ENCODE measurements at regions not wholly inside any gene's neighbourhood (a gene's known extent, or its start where the extent isn't known, plus 50 kb on each side); places are given as distances from the start of the nearest gene placed in this dataset.
"Not testable (repeated sequence)": the region's sequence is repeated elsewhere in the genome, so short reads cannot be mapped to it uniquely, and the experiment has no call there.

DNA sequence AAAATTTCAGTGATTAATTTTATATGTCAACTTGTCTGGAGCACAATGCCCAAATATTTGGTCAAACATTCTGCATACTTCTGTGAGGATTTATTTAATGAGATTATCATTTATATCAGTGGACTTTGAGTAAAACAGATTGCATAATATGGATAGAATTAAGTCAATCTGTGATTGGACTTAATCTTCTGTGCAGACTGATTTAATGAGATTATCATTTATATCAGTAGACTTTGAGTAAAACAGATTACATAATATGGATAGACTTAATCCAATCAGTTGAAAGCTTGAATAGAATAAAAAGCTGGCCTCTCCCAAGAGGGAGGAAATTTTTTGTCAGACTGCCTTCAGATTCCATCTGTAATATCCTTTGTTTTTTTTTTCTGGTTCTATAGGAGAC, 1413.2 kb downstream of the LRFN5 start:
- DNase-seq, result no peak

DNA sequence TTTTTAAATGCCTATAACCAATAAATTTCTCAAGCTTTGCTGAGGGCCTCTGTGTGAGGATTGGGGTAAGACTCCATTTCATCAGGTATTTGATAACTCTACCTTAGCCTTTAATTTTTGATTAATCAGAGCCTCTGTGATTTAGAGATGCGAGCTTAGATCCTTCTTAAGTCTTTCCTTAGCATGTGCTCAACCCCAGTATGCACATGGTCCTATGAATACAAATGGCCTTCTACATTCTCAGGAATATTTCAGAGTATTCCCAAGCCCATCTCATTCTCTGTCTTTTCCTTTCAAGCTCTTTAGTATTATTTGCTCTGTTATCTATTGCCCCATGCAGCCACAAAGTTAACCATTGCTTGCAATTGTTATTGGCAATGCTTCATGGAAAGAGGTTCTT, 1407.7 kb downstream of the LRFN5 start:
- no peak for DNase-seq

DNA sequence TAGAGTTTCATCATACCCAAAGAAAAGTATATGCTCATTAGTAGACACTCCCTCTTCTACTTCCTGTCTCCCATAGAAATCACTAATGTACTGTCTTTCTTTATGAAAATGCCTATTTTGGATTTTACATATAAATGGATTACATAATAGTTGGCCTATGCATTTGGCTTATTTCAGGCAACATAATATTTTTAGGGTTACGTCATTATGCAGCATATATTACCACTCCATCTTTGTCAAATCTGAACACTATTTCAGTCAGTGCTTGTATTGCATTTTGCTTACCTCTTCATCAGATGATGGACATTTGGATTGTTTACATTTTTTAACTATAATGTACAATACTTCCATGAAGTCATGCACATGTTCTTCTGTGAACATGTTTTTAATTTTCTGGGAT, 1406.1 kb downstream of the LRFN5 start:
- no peak for DNase-seq

DNA sequence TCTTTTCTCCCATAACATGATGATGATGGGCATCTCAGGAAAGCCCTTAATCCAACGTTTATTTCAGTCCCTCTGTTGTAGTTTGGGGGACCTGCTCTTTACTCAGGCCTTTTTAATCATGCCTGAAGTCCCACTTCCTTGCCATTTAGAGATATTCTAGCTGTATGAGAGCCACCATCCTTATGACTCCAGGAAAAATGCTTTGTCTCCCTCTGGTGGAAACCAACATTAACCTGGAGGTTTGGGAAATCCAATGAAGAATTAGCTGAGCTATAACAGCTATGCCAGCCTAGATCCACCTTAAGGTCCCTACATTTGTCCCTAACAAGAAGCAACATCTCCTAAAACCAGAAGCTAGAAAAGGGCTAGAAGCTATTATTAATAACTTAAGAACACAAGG, 1399.1 kb downstream of the LRFN5 start:
- no peak for DNase-seq

DNA sequence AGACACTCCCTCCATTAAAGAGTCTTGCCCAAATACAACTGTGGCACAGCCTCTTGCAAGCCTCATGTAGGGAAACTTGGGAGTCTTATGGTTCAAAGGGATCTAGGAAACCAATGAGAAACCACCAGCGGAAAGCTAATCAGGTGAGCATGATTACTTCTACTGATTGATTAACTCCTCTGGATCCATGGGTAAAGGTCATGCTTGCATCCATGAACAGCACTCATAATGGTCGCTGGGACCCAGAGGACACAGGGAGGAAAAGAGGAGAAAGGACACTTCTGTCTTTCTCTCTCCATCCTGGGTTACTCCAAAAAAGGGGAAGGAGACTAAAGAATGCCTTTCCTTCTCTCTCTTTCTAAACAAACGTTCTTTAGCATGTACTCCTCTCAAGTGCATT, 1397.2 kb downstream of the LRFN5 start:
- no peak for DNase-seq

DNA sequence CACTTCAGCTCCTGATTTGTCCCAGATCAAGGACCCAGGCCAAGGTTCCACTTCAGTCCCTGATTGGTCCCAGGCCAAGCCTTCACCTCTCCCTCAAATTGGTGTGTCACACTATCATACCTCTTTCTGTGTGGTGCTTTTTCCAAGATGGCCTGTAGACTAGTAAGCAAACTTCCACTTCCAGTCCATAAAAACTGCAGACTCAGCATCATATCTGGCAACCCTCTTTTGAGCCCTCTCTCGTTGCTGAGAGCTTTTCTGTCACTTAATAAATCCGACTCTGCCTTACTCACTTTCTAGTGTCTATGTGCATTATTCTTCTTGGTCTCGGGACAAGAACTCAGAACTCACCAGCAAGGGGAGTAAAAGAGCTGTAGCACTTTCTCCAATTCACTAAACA, 1395.1 kb downstream of the LRFN5 start:
- DNase-seq, result no peak

DNA sequence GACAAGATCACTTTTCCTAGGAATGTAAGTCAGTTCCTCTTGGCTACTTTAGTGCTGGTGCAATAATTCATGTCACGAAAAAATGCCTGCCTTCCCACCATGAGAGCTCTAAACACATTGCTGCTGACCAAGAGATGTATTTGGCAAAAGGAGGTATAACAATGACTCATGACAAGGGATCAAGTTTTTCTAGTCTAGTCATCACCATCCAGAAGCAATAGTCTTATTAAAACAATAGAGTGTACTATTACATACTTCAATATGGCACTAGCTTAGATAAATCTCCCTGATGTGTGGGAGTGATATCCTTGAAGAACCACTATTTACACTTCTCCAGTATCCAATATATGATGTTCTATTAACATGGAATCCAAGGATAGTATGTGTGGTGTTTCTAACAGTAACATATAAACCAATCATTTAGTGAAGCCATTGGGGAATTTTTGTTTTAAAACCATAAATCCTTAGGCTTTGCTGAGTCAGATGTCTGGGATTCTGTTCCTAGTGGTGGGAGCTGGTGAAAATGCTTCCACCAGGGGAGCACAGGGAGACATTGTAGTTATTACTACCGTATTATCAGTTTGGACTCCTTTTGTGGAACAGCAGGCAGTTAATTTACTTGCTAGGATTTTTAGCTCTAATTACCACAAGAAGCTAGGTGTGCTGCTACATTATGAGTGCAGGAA, 1387.5 kb downstream of the LRFN5 start:
- no peak for DNase-seq

DNA sequence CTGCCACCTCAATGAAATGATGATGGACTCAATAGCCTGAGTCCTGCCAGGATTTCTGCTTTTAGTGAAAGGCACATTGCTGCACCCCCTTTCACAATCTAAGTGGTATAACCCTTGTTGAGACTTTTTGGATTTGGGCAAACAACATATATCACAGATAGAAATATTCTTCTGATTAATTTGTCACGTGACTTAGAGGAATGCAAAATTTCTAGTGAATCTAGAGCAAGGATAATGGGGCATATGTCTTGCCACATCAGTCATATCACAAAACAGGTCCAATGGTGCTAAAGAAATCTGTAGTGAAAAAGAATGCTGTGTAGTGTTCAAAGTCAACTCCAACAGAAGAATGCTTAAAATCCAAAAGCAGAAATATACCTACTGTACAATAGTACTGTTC, 1386.3 kb downstream of the LRFN5 start:
- DNase-seq, result no peak

DNA sequence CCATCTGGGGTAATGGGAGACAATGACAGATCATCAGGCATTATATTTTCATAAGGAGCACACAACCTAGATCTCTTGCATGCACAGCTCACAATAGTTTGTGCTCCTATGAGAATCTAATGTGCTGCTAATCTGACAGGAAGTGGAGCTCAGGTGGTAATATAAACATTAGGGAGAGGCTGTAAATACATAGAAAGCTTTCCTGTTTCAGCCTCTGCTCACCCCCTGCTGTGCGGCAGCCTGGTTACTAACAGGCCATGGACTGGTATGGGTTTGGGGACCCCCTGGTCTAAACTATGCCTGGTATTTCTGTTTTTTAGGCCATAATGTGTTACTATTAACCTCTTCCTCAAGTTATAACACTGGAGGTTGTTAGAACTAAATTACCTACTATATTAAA, 1373.7 kb downstream of the LRFN5 start:
- no peak for DNase-seq

DNA sequence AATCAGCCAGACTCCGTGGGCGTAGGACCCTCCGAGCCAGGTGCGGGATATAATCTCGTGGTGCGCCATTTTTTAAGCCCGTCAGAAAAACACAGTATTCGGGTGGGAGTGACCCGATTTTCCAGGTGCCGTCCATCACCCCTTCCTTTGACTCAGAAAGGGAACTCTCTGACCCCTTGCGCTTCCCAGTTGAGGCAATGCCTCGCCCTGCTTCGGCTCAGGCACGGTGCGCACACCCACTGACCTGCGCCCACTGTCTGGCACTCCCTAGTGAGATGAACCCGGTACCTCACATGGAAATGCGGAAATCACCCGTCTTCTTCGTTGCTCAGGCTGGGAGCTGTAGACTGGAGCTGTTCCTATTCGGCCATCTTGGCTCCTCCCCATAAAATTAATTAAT, 1366.5 kb downstream of the LRFN5 start:
- not testable (repeated sequence) for DNase-seq

DNA sequence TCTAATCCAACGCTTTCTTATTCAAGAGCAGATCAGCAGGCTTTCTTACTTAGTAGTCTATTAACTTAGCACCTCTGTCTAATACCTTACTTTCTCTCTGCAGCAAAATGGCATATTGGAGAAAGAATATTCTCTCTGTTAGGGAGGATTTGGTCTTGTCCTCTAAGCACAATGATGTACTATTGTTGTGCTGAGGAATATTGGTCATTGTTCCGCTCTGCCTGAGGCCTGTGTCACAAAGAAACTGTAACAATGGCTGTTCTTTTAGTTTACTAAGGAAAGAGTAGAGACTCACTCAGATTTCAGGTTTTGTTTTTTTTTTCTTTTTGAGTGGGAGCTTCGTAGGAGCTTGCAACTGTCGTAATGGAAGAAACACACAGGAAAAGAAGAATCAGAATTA, 1358.8 kb downstream of the LRFN5 start:
- DNase-seq, result no peak

DNA sequence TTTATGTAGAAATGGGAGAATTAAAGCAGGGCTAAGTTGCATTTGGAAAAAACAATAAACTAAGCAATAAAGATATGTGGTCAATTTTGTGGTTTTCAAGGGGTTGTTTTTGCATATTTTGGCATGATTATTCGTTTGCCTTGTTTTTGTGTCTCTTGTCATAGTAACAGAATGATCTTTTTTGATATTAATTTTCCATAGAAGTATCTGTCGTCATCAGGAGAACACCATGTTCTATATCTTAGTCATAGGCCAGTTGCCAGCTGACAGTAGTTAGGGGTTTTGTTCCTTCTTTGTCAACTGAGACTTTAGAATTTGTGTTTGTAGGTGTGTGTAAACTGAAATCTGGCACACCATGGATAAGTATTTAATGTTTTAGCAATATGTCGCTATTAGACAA, 1354.8 kb downstream of the LRFN5 start:
- no peak for DNase-seq

DNA sequence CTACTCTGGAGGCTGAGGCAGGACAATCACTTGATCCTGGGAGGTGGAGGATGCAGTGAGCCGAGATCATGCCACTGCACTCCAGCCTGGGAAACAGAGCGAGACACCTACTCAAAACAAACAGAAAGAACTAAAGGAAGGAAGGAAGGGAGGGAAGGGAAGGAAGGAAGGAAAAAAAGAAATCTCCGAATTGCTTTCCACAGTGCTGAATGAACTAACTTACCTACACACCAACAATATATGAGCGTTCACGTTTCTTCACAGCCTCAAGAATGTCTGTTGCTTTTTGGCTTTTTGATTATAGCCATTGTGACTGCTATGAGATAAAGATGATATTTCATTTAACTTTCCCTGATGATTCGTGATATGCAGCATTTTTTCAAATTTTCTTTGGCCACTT, 1343.7 kb downstream of the LRFN5 start:
- no peak for DNase-seq

DNA sequence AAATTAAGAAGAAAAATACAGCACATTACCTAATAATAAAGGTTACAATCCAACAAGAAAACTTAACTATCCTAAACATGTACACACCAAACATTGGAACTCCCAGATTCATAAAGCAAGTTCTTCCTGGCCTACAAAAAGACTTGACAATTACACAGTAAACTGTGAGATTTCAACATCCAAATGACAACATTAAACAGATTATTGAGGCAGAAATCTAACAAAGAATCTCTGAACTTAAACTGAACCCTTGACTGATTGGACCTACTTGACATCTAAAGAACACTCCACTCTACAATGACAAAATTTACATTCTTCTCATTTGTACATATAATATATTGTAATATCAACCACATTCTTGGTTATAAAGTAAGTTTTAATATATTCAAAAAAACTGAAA, 1341.3 kb downstream of the LRFN5 start:
- DNase-seq, result no peak

DNA sequence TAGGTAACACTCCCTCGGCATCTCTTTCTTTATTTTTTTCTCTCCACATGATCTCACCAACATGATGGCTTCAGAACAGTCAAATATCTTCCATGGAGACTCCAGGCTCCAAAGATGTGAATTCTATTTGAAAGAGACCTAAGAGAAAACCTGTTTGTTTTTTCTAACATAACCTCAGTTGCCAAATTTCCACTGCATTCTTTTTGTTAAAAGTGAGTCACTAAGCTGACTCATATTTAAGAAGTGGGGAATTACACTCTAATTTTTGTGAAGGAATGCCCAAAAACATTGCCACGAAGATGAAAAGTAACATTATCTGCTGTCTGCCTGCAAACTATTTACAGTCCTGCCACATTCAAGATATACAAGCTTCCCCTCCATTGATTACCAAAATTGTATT, 1337.6 kb downstream of the LRFN5 start:
- DNase-seq, result no peak

DNA sequence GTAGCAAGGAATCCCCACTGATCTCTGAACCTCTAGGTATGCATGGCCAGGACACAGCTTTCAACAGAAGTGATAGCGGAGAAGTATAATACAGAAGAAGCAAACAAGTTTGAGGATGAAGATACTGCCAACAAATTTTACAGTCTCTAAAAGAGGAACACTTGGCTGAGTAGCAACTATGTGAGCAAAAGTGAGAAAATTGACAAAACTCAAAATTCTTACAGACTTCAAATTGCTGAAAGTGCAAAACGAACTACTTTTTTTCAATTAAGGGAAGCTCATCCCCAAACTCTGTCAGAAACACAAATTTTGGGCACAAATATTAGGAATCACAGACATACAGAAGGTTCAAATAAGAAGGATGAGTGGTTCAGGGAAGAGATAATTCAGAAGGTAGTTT, 1324.6 kb downstream of the LRFN5 start:
- DNase-seq, result no peak

DNA sequence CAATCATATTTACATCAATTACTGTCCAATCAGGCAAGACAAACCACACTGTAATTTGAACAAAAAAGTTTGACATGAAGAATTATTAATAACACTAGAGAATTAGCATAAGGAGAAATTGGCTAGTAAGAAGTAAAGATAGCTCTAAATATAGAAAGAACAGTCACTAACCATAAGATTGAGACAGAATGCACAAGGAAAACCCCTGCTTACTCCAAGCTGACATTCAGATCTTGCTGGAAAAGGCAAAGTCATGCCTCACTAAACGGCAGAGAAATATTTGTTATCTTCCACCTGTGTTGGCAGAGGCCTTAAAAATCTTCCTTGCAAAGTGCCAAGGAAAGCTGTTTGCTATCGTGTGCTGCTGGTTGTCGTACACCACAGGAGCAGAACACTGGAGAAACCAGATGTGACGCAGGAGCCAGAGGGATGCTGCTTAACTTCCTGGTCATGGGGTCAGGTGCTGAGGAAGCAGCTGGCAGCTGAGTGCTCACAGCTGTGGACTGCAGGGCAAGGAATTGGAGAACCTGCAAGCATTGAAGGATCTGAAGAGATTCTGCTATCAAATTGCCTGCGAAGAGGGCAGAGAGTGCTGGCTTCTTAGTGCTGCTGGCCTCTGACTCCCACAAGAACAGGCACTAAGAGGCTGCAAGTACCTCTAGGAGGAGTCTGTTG, 1323.3 kb downstream of the LRFN5 start:
- DNase-seq, result no peak

DNA sequence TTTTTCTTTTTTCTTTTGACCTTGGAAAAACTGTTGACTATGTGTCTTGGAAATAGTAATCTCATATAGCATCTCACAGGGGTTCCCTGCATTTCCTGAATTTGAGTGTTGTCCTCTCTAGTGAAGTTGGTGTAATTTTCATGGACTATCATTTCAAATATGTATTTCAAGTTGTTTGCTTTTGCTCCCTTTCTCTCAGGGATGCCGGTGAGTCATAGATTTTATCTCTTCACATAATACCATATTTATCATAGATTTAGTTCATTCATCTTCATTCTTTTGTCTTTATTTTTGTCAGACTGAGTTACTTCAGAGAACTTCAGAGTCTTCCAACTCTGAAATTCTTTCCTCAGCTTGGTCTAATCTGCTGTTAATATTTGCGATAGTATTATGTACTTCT, 1320.6 kb downstream of the LRFN5 start:
- no peak for DNase-seq

DNA sequence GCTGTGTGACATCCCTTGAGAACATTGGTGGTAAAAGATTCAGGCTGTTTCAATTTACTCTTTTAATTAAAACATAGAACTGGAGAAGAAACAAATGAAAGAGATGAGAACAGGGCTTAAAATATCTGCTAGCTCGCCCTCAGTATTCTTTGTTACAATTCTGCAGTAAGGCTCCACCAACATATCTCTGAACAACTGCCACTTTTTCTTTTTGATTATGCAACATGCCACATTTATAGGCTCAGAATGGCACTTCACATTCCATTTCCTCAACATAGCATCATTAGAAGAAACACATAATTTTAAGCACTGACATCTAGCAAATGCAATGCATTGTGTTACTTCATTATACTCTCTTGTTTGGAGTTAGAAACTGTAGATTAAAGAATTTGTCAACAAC, 1315.2 kb downstream of the LRFN5 start:
- no peak for DNase-seq

DNA sequence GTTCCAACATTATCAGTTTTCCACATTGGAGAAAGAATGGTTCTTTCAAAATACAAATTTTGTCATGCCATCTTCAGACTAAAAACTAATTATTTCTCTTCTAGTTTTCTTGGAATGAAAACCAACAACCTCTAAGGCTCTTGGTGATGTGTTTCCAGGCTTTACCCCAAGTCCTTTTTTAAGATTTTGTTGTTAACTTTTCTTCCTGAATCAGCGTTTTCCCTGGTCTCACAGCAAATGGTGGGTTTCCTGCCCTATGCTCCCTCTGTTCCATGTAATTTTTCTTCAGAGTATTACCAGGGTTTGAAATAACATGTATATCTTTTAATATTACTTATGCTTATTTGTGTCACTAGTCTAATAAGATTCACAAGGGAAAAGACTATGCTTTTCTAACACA, 1311.9 kb downstream of the LRFN5 start:
- no peak for DNase-seq

DNA sequence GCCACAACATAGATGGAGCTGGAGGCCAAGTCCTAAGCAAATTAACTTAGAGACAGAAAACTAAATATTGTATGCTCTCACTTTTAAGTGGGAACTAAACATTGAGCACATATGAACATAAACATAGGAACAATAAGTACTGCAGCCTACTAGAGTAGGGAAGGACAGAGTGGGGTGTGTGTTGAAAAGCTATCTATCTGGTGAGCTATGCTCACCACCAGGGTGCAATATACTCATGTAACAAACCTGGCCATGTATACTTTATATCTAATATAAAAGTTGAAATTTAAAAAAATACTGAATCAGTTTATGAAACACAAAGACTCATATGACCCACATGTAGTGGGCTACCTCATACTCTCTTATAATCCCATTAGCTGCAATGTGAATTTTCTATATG, 1305.0 kb downstream of the LRFN5 start:
- no peak for DNase-seq

DNA sequence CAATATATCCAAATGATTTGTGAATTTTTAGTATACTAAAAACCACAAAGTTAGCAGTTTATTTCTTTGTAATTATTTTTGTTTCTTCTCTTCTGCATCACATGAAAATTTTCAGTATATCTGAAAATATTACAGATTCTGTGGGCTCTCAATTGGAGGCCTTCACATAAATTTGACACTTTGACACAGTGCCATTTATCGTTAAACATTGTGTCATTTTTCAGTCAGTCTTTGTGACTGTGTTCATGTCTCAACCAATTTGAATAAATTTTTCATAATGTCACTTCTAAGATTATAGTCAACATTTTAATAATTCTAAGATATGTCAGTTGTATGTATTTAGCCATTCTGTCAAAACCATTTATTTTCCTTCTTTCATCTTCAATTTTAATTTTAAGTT, 1303.0 kb downstream of the LRFN5 start:
- no peak for DNase-seq

DNA sequence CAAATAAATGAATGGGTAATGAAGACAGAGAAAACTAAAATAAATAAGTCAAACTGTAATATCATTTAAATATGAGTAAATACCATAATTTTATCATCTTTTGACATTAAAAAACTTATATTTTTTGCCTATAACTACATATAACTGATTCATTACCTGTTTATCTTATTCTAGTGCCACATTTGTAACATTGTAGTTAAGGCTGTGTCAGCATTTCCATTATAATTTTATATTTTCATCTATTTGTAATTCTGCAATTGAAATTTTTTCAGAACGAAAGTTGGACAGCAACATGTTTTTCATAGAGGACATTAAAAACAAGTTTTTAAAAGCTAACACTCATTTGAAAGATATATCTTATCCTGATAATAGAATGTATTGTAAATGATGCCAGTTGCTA, 1286.5 kb downstream of the LRFN5 start:
- no peak for DNase-seq

DNA sequence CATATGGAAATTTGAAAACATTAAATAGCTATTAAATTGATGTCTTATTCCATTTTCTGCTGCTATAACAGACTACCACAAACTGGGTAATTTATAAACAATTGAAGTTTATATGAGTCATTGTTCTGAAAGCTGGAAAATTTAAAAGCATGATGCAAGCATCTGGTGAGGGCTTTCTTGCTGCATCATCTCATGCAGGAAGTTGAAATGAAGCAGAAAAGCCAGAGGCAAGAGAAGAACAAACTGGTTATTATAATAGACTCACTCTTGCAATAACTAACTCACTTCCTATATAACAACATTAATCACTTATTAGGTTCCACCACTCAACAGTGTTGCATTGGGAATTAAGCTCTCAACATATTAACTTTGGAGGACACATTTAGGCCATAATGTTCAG, 1277.4 kb downstream of the LRFN5 start:
- no peak for DNase-seq

DNA sequence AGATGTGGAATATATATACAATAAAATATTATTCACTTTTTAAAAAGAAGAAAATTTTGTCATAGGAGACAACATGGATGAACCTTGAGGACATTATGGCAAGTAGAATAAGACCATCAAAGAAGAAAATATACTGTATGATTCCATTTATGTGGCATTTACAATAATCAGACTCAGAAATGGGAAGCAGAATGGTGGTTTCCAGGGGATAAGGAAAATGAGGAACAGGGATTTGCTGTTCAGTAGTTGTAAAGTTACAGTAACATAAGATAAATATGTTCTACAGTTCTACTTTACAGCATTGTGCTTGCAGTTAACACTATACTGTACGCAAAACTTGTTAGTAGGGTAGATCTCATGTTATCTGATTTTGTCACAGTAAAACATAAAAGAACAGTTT, 1271.0 kb downstream of the LRFN5 start:
- no peak for DNase-seq
